CD4-positive, alpha-beta T cell treated with Interleukin-17A for 4 hours (primary cell): ENCODE measurements at regions not wholly inside any gene's neighbourhood (a gene's known extent, or its start where the extent isn't known, plus 50 kb on each side); places are given as distances from the start of the nearest gene placed in this dataset.
A peak's percentile ranks its signal among the peaks of the same experiment; 100 is the strongest.
"Not testable (repeated sequence)": the region's sequence is repeated elsewhere in the genome, so short reads cannot be mapped to it uniquely, and the experiment has no call there.

ENCODE experiments used
- DNase-seq: peaks from one replicate; pipeline ENCODE4 v3.0.0-alpha.2; 2020; ENCODE audit warnings: mixed read lengths

DNA sequence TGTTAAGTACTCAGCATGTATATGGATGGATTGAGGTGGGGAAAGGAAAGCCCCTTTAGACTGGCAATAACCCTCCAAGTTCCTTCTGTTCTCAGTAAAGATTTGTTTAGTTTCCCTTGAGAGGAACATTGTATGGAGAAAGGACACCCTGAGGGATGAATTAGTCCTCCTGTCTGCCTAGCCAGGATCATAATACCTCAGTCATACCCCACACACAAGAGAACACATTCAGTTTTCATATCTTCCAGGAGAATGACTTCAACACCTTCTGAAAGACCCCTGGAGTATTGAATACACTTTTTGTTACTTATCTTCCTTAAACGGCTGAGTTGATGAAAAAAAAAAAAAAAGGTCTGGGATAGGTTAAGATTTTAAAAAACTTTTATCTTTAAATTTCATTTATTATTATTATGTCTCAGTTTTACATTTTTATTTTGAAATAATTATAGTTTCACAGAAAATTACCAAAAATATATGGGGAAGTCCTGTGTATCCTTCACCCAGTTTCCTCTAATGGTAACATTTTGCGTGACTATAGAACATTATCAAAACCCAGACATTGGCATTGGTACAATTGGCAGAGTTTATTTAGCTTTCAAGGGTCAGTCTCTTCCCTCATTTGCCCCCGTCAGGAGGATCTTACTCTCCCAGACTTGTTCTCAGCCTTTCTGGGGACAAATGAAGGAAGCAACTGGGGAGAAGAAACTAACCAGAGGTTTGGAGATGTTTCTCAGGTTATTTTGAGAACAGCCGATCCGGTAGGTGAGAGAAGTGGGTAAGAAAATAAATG lies 88.0 kb downstream of the ACTBL2 start:
- no peak for DNase-seq

DNA sequence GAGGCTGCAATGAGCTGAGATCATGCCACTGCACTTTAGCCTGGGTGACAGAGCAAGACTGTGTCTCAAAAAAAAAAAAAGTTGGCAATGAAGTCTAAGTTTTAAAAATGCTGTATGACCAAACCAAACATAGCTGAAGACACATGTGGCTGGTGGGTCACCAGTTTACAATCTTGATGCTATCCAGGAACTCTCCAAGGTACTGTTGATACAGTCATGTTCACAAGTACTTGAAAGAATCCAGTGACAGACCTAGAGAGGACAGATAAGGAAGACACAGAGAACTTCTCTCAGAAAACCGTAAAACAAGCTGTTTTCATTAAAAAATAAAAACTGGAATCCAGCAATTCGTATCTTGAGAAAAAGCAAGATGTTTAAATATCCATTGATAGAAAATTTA lies 95.7 kb downstream of the ACTBL2 start:
- DNase-seq: no peak

GRCh38 chr5:57383093-57383861 lies 99.3 kb downstream of the ACTBL2 start:
- DNase-seq: peak; percentile 11

GRCh38 chr5:57382655-57383054 lies 100.0 kb downstream of the ACTBL2 start:
- no peak for DNase-seq

- DNase-seq: no peak
These were observed 112.2 kb downstream of the ACTBL2 start for GRCh38 chr5:57370376-57370775.

- DNase-seq: no peak
These were observed 114.6 kb downstream of the ACTBL2 start for GRCh38 chr5:57368010-57368409.

- DNase-seq: no peak
These were observed 115.9 kb downstream of the ACTBL2 start for GRCh38 chr5:57366744-57367143.

DNA sequence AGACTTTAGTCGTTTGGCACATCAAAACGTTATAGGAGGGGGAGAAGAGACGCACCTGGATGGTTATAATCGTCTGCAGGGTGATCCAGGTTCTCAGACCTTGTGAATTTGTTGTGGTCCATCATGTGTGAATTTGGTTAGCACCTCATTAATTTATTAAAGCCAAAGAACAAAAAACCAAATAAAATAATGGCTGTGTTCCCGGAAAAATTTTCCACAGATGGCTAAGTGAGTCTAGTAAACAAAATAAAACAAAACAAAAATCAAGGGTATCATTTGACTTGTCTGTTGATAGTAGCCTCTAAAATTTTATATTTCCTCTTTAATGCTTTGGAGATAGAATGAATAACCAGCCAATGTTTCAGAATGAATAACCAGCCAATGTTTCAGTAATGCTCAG lies 119.7 kb downstream of the ACTBL2 start:
- DNase-seq: no peak

DNA sequence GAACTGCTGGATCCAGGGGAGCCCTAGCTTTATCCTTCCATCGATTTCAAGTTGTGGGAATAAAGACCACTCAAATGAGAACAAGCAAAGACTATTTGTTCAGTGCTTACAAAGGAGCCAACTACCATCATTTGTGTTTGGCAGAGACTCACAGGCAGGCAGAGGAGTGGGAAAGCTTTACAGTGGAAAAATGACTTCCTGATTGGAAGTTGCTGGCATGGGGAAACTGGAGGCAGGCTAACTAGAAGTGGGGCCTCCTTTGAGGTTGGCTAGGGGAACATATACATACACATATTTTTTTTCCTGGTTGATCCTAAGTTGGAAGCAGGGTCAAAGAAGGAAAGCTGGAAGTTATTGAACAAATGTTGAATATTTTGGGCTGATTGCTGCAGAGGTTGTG lies 121.7 kb downstream of the ACTBL2 start:
- no peak for DNase-seq

- DNase-seq: no peak
These were observed 123.6 kb downstream of the ACTBL2 start for GRCh38 chr5:57358796-57359592.

- not testable (repeated sequence) for DNase-seq
These were observed 125.8 kb downstream of the ACTBL2 start for GRCh38 chr5:57356850-57357249.

- DNase-seq: no peak
These were observed 133.4 kb downstream of the ACTBL2 start for GRCh38 chr5:57349214-57349613.

DNA sequence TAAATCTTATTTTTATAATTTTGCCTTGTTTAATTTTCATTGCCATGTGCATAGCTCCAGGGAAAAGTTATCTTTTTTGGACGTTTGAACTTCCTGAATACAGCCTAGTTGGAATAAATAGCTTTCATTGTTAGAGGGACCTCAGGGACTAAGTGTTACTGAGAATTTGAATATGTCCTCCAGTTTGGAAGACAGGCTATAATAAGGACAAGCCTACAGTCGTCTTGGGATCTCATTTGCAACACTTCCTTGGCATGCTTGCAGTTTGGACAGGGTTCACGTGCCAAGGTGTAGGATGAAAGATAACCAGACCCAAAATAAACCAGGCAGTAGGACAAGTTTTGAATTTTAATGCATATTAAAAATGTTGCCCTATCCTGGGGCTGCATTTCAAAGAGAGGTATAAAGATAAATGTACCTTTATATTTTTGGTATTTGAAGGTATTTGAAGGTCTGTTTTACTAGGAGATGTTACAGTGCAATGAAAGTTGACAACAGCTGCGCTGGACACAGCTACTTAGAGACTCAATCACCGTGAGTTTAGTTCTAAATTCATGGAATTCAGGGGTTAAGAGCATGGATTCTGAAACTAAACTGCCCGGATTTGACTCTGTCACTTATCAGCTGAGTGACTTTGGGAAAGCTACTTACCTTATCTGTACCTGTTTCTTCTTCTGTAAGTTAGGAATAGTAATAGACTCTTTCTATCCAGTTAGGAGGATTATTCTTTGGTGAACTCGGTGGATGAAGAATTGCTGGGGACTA lies 134.1 kb downstream of the ACTBL2 start:
- DNase-seq: no peak

DNA sequence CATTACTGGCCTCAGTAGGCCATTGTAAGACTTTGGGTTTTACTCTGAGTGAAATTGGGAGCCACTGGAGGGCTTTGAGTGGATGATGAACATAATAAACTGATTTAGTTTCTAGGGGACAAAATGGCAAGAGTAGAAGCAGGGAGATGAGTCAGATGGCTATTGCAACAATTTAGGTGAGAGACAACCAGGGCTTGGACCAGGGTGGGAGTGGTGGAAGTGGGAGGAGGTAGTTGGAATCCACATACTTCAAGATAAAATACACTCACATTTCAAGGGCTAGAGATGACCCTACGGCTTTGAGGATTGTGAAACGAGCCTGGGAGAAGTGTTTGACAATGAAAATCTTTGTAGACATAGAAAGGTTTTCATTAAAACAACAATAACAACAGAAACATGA lies 136.3 kb downstream of the ACTBL2 start:
- DNase-seq: no peak

GRCh38 chr5:57341380-57341979 lies 141.1 kb downstream of the ACTBL2 start:
- no peak for DNase-seq

DNA sequence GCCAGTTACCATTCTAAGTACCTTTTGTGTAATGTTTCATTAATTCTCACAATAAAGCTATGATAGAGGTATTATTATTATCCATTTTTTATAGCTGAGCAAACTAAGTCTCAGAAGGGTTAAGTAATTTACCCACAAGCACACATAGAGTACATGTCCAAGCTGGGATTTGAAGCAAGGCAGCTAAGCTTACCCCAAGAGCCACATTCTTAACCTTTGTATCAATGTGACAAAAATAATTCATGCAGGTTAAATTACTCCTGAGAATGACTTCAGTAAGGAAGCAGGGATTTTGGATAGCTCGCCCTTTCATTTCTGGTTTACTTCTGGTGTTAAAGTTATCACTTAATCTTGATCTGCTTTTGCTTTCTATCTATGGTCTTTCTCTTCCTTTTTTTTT lies 141.9 kb downstream of the ACTBL2 start:
- DNase-seq: no peak

DNA sequence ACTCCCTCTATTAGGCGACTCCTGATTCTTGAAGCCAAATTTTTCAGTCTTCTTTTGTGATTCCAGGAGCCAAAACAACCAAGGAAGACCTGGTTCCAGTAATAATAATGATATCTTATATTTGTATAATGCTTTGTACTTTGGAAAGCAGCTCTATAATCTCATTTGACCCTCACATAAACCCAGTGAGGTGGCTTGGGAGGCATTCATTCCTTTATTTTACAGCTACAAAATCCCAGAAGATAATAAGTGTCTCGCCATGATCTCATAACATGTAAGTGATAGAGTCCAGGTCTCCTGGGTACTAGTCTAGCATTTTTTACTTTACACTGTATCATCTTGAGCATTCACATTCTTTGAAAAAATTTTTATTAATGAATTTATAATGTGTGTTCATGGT lies 143.1 kb downstream of the ACTBL2 start:
- no peak for DNase-seq

DNA sequence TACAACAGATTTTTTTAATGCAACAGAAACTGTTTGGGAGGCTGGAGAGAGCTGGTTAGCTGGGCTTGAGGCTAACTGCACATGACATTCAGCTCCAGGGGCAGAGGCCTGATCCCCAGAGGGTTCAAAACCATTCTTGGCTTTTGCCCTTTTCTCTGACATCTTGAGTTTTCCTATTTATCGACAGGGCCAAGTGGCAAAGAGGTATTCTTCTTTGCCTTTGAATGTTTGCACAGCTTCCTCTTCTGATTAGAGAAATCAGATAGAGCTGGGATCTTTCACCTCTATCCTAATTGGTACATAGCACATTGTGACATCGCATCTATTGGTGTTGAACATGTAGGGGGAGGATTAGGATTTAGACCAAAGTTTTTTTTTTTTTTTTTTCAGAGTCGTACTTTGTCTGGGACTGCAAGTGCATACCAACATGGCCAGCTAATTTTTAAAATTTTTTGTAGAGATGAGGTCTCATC lies 143.7 kb downstream of the ACTBL2 start:
- DNase-seq: no peak

DNA sequence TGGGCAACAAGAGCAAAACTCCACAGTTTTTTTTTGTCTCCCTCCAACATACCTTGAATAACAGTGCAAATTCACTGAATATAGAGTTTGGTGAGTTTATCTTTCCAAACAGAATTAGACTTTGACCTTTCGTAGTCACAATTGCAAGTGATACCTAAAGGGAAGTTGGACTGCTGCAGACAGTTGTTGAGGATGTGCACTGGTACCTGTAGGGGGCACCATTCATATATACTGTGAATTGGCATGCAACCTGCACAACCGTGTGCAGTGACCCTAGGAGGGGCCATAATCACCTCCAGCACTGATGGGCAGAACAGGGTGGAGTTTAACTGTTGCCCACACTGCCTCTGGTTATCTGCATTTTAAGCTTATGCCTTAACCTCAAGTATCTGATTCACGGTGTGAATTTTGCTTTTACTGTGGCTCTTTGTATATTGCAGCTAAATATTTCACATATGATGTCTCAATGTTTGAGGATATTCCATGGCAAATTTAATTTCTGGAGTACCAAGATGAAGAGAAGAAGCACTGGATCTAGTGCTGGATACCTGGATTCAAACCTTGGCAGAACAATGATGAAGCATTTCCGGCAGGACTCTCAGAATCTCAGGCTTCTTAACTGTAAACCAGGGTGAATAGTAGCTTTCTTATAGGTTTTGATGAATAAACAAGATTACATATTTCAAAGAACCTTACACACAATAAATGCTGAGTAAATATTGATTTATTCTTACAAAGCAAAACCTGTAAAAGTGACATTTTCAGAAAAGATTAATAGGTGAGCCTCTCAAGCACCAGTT lies 144.3 kb downstream of the ACTBL2 start:
- DNase-seq: peak; percentile 11

DNA sequence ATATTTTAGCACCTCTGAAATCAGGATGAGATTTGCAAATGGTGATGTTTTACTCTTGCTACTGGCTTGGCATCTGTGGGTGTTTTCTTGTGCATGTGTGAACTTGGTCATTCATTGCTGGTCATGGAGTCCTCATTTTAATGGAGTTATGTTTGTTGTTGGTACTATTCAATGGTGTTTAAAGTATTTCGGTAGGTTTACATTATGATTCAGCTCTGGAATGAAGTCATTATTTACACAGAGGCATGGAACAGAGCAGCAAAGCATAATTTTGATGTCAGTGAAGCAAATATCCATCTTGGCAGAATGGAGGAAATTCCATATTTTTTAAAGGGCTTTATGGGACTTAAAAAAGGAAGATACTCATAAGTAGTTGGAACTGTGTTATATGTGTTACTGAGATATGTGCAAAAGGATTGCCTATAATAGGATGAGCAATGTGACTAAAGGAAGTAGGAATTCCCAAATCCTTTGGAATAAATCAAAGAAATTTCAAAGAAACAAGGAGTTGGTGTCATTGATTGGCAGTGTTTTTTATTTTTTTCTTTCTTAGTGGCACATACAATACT lies 147.4 kb downstream of the ACTBL2 start:
- no peak for DNase-seq

GRCh38 chr5:57334475-57334874 lies 148.1 kb downstream of the ACTBL2 start:
- DNase-seq: no peak
